ENCODE measurements at regions not wholly inside any gene's neighbourhood (a gene's known extent, or its start where the extent isn't known, plus 50 kb on each side); places are given as distances from the start of the nearest gene placed in this dataset.

DNA sequence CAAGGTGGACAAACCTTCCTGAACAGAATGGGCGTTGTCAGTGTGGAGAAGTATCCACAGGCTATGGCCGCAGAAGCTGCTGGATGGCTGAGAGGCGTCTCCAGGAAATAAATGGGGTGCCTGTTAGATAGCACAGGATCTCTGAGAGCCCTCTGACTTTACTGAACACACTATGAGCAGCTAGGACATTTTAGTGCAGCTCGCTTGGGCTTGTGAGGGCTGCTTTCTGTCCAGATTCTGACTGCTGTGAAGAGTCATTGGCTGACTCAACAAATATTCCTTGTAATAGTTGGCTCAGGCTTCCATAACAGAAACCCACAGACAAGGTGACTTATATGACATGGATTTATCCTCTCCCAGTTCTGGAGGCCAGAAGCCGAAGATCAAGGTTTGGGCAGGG, 100.2 kb upstream of the SNTG2 start:
- Histone ChIP-seq H3K4me3 (ENCODE audit: low read depth, low read length) (no peak overlapping the region), H3K4me1 (no peaks in the 10 kb centered on the region), H3K27me3 (no peaks in the 10 kb centered on the region), H3K9me3 (no peaks in the 10 kb centered on the region), H3K36me3 (no peaks in the 10 kb centered on the region)
- DNase-seq, result no peak
- no peak for TF ChIP-seq CTCF (IDR thresholded peaks at IDR 0.05; ENCODE audit: low read depth, low read length)

DNA sequence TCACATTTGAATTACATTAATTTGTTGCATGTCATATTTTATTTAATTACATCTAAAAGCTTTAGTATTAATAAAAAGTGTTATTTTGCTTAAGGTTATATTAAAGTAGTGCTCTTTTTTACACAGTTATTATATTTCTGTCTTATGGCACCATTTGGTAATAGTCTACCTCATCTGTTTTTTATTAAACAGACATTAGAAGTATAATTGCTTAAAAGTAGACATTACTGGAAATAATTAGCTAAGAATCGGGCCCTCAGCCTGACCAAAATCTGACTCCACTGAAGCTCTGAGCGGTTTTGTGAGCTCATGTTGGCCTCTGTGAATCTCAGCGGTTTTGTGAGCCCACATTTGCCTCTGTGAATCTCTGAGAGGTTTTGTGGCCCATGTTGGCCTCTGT, 102.5 kb upstream of the SNTG2 start:
- no peaks in the 10 kb centered on the region for H3K4me1 ChIP-seq
- H3K9me3 ChIP-seq, result no peaks in the 10 kb centered on the region
- no peaks in the 10 kb centered on the region for H3K36me3 ChIP-seq
- H3K27me3 ChIP-seq, result no peaks in the 10 kb centered on the region
- H3K4me3 ChIP-seq (ENCODE audit: low read depth, low read length), result no peak overlapping the region
- no peak for TF ChIP-seq CTCF (IDR thresholded peaks at IDR 0.05; ENCODE audit: low read depth, low read length)
- no peak for DNase-seq

GRCh38 chr2:847669-848068, 103.0 kb upstream of the SNTG2 start:
- Histone ChIP-seq H3K36me3 (no peaks in the 10 kb centered on the region), H3K4me1 (no peaks in the 10 kb centered on the region), H3K4me3 (ENCODE audit: low read depth, low read length) (no peak overlapping the region), H3K27me3 (no peaks in the 10 kb centered on the region), H3K9me3 (no peaks in the 10 kb centered on the region)
- no peak for DNase-seq
- TF ChIP-seq CTCF (IDR thresholded peaks at IDR 0.05; ENCODE audit: low read depth, low read length), result no peak

GRCh38 chr2:844715-845114, 105.9 kb upstream of the SNTG2 start:
- no peak for DNase-seq
- Histone ChIP-seq H3K27me3 (no peaks in the 10 kb centered on the region), H3K9me3 (no peaks in the 10 kb centered on the region), H3K36me3 (no peaks in the 10 kb centered on the region), H3K4me3 (ENCODE audit: low read depth, low read length) (no peak overlapping the region), H3K4me1 (no peaks in the 10 kb centered on the region)
- no peak for TF ChIP-seq CTCF (IDR thresholded peaks at IDR 0.05; ENCODE audit: low read depth, low read length)

GRCh38 chr2:842151-842803, 108.4 kb upstream of the SNTG2 start:
- Histone ChIP-seq H3K9me3 (no peaks in the 10 kb centered on the region), H3K36me3 (no peaks in the 10 kb centered on the region), H3K27me3 (no peaks in the 10 kb centered on the region), H3K4me1 (no peaks in the 10 kb centered on the region), H3K4me3 (ENCODE audit: low read depth, low read length) (no peak overlapping the region)
- no peak for TF ChIP-seq CTCF (IDR thresholded peaks at IDR 0.05; ENCODE audit: low read depth, low read length)
- DNase-seq, result no peak

- no peaks in the 10 kb centered on the region for H3K4me1 ChIP-seq
- H3K4me3 ChIP-seq (ENCODE audit: low read depth, low read length), result no peak overlapping the region
- H3K27me3 ChIP-seq, result no peaks in the 10 kb centered on the region
- no peak for TF ChIP-seq CTCF (IDR thresholded peaks at IDR 0.05; ENCODE audit: low read depth, low read length)
- no peak for DNase-seq
- no peaks in the 10 kb centered on the region for H3K9me3 ChIP-seq
- H3K36me3 ChIP-seq, result no peaks in the 10 kb centered on the region
Observed at GRCh38 chr2:841036-841435, 109.6 kb upstream of the SNTG2 start.

Data from BE2C (cell line).